Lung microvascular endothelial cell (primary cell): ENCODE measurements at regions not wholly inside any gene's neighbourhood (a gene's known extent, or its start where the extent isn't known, plus 50 kb on each side); places are given as distances from the start of the nearest gene placed in this dataset.
"Not testable (repeated sequence)": the region's sequence is repeated elsewhere in the genome, so short reads cannot be mapped to it uniquely, and the experiment has no call there.

Source experiments
- DNase-seq, 2 donors: peaks; one replicate each; pipeline versions ENCODE4 v3.0.0 to v3.0.0-alpha.2; 2010; ENCODE audit warnings: low read depth in 2 of 2

DNA sequence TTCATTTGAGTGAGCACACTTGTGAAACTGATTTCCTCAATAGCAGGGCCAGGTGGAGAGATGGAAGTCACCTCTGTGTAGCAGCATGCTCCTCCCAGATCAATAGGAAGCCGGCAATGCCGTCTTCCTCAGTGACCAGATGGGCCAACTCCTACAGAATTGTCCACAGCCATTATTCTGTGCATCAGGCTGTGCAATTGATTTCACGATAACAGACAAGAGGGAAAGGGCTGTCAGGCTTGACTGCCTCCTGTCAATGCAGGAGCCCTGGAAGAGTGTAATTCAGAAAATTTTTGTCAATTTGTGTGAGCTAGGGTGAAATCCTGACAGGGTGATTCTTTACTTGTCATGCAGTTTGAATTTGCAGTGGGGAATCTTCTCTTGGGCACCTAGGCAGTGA, 838.4 kb upstream of the NUDT12 start:
- DNase-seq = no peak

DNA sequence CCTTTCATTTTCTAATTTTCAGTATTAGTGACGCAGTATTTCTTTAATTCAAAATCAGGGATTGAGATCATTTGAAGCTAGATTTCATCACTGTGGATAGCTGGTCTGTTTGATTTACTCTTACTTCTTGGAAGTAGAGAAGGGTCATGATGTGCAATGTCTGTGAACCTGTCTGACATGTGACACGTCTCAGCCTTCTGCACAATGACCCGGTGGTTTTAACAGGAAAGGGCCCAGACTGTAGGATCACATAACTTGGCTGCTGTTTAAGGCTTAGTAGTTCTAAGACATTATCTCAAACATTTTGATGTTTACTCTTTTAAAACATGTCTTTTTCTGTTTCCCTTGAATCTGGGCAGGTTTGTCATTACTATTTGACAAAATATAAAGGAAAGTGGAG, 823.3 kb upstream of the NUDT12 start:
- DNase-seq = no peak

DNA sequence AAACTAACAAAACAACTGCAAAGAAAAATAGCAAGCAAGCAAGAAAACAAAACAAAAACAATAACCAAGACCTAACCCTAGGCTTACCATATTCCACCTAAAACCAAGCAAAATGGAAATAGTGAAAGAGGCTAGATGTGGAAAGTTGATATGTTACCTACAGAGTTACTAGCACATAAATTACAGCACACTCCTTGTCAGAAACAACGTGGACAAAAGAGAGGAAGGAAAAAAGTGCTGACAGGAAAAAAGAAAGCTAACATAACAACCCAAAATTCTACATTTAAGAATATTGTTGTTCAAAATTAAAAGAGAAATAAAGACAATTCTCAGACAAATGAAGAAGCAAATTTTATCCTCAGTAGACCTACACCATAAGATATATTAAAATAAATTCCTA, 812.8 kb upstream of the NUDT12 start:
- no peak for DNase-seq

DNA sequence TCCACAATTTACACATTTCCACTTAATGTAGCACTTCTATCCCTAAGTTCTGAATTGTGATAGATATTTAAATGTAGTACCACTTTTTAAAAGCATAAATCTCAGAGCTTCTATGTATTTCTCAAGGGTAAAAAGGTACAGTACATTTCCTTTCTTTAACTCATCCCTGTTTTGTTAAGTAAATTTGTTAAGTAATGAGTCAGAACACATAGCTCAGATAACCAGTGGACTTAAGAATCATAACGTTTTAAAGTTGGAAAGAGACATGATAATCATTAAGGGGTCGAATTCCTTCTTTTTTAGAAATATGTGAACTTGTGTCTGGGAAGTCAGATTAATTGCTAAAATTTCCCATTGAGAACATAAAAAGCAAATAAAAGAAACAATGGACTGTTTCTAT, 810.2 kb upstream of the NUDT12 start:
- no peak for DNase-seq

DNA sequence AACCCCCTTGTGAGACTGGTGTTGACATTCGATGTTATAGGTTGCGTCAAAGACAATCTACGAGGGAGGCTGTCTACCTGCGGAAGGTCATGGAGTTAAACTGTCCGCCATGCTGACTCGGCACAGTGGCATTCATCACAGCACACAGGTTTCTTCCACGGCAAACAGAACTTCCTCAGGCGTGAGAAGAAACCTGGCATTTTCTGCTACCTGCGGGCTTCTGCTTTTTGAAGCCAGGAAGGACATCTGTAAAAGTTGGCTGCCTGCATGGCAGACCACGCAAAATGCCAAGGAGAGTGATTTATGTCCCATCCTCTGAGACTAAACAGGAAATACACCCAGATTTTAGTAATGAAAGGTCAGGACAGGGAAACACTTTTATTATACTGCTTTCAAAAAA, 809.8 kb upstream of the NUDT12 start:
- DNase-seq = no peak

DNA sequence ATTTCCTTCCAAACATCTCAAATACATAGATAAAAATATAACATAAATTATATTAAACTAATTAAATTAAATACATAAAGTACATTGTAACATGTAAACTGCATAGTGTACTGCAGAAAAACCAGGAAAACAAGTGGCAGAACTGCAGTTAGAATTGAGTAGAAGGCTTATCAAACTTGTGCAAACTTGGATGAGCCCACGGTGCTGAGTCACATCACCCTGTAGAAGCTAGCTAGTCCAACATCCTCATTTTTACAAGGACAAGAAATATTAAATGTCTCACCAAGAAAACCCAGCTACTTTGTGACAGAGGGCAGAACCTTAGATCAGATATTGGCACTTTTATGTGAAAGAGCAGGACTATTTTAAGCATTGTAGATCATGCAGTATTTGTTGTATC, 807.9 kb upstream of the NUDT12 start:
- no peak for DNase-seq

DNA sequence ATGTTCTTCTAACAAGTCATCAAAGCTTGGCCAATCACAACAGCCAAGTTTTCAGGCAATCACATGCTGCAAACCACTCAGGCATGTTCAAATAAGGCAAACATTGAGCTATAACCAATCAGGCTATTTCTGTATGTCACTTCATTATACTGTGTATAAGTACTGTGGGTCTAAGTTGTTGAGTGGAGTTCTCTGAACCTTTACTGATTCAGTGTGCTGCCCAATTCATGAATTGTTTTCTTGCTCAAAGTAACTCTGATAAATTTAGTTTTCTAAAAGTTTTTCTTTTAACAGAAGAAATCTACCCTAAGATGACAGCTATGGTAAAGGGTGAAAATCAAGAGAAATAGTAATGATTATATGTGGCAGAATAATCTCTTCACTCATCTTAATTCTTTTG, 805.4 kb upstream of the NUDT12 start:
- DNase-seq = no peak

DNA sequence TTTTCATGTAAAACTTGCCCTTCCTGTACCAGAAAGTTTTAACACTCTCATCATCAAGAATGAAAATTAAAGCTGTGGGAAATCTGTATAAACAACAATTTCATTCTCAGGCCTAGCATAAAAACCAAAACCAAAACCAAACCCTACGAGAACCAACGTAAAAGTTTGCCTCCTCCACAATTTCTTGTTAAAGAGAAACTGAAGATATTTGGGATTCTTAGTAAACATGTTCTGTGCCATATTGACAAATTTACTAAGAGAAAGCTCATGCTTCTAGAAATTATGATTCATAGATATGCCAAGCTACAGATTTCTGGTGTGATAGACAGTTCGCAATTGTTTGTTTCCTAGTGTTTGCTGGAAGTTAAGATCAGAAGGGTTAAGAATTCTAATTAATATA, 801.0 kb upstream of the NUDT12 start:
- DNase-seq = no peak

DNA sequence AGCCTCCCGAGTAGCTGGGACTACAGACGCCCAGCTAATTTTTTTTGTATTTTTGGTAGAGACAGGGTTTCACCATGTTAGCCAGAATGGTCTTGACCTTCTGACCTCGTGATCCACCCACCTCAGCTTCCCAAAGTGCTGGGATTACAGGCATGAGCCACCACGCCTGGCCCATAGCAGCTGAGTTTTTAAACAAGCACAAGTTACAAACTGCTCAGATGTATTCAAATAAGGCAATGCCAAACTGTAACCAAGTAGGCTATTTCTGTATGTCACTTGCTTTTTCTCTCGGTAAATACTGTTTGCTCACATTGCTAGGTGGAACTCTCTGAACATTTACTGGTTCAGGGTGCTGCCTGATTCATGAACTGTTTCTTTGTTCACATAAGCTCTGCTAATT, 799.3 kb upstream of the NUDT12 start:
- DNase-seq = no peak

DNA sequence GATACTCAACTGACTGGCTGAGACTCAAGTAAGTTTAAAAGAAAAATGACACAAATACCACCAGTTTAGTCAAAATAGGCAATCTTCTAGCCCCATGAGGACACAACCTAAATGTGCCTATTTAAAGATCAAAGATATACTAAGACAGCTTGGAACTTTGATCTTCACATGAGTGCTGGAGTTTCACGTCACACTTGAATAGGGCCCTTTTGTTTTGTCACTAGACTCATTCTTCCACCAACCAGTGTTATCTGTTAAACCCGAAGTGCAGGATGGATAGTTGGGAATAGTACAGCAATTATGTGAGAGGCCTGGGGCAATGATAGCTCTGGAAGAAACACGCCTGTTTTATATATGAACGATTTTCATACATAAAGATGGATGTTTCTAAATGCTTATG, 792.8 kb upstream of the NUDT12 start:
- DNase-seq = no peak

DNA sequence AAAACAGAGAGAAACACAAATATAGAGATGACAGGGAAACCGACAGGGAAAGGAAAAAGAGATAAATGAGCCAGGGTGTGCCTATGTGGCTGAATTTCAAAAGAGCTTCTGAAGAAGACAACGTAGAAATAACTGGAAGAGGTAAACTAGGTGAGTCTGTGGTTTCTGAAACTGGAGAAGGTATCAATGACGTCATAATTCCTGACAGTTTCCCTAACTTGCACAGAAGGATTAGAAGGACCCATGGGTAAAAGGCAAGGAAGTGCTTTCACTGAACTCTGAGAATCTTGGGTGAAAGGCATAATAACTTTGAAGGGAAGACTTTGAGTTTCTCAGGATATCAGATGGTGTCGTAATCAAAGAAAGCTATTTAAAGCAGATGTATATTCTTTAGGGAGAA, 790.8 kb upstream of the NUDT12 start:
- no peak for DNase-seq

DNA sequence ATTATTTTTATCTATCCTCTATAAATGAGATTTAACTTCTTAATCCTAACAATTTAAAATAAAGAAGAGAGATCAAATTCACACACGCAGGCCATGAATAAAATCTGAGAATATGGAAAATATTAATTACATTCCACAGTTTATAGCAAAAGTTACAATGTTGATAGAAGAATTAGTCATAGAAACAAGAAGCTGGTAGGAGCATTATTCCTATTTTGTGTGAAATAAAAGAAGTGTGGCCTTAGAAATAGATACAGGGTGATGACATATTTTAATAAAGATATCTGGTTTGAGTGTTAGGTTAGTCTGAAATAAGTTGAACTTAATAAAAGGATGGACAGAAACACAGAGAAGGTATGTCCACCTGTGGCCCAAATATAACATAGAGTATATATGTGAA, 790.4 kb upstream of the NUDT12 start:
- no peak for DNase-seq

DNA sequence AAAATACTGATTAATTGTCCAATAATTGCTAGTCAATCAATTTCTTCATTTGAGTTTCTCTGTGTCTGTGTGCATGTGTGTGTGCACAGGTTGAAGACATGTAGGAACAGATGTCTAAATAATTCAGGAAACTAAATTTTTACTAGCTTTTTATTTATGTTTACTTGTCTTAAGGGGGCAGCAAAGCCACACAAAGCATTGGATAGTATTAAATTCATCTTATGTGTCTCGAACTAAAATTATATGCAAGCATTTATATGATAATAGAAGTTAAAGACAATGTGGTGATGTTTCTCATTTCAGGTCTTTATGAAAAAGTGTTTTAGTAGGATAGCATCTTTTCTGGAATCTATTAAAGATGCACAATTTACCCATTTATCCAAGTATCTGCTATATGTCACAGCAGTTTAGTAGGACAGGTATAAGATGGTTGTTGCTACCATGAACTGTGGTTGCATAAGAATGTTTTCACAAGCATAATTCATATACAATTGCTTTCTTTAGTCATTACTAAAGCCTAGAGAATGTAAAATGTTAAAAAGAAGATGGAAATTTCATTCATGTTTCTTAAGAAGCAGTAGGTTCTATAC, 784.6 kb upstream of the NUDT12 start:
- no peak for DNase-seq

DNA sequence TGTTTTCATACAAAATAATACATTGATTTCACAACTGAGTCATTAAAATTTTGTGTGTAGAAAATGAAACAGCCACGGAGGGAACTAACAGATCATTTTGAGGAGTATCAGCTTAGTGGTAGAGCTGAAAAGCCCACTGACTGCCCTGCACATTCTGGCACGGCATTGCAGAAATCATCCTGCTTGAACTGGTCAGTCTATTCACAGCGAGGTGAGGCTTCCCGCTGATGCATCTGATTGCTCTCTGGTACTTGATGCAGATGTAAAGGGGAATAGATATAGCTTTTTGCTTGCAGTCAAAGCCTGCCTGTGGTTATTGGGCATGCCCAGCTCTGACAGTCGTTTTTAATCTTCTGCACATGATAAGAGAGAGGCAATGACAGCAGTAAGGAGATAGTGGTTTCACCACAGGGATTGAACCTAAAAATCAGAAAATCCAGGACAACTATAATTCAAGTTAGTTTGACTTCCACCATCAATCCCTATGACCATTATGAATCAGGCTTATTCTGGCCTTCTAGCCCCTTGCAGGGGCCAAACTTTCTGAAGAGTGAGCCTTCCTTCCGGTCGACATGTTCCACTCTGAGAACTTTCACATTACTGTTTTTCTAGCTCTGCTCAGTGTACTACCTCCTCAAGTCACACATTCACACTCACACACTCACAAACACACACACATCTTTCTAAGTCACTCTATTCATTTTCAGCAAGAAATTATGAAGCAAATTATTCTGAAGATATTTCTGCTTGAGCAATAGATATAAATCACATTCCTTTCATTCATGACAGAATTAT, 782.8 kb upstream of the NUDT12 start:
- no peak for DNase-seq

DNA sequence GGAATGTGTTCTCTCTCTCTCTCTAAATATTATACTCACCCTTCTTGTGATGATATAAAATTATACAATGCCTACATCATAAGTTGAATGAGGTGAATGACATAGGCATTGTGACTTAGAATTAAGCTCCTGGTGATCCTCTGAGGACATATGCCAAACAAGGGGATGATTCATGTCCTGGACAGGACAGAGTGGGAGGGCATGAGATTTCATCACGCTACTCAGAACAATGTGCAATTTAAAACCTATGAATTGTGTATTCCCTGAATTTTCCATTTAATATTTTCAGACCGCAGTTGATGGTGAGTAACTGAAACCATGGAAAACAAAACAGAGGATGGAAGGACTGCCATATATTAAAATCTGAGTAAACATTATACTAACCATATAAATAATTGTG, 782.2 kb upstream of the NUDT12 start:
- peak in 1 of 2 donors; percentile 42 for DNase-seq

DNA sequence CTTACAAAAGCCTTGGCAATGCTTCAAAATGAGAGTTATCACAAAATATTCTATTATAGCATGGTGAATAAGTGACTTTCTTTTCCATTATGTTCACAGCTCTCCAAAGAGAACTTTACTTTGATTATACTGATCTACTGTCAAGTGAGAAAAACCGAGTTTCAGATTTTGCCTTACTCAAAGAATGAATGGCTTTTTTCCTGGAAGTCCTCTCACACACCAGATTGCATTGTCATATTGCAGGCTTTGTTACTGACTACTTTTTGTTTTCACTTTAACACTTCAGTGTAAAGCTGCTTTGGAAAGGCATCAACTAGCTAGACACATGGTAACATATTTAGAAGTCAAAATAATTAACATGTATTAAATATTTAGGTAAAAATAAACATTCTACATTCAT, 765.2 kb upstream of the NUDT12 start:
- no peak for DNase-seq

DNA sequence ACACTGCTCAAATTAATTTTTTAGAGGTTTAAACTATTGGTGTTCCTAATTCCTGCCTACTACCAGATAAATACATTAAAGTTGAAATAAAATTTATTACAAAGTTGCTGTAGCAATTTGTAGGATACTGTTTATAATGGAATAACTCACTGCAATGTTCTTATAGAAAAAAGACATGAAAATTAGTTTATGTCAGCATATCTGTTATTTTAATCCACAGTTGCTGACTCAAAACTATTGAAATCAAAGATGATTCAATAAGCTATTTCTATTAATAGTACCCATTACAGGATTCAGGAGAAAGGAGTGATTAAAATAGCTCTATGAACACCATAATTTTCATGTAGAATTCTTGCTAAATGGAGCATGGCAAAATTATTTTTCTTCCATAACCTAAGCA, 764.4 kb upstream of the NUDT12 start:
- no peak for DNase-seq

DNA sequence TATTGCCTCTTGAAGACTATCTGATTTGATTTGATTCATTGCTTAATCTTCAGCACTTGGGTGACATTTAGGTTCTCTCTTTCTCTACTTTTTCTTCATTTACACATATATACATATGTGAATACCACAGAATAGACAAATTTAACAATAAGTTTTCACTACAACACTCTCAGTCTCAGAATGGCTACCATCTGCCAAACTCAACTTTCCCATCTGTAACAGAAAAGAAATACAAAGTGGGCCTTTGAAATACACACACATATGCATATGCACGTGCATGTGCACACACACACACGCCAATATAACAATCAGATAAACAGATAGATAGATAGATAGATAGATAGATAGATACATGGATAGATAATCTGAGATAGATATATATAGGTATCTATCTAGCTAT, 762.8 kb upstream of the NUDT12 start:
- no peak for DNase-seq

DNA sequence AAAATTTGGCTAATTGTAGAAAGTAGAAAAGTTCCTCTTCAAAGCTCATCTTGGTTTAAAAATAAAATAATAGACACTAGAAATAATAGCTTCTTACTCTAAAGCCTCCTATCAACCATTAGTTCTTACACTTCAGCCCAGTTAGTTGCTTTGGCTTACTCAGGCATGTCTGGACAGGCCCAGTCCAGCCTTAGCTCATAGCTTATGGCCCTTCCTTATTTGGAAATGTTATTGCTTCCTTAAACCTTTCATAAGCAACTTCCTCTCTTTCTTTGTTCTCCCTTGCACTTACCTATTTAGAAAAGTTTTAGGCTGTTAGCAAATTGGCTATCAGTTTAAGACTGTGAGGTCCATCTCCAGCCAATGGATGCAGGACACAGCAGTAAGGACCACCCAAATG, 754.1 kb upstream of the NUDT12 start:
- DNase-seq = not testable (repeated sequence)

DNA sequence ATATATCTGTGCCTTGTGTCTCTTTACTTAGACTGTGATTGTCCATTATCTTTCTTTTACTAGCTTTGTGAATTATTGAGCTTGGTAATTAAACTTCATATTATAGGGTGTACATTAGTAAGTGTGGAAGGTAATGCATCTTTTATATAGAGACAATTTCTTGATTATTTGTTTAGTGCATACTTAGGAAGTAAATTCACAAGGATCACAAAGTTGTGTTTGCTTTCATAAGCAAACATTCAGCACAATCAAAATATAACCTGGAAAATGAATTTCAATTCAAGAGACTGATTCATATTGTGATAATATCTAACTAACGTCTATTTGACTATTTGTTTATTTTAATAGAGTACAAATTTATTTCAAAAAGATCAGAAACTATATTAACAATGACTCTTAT, 749.9 kb upstream of the NUDT12 start:
- no peak for DNase-seq

DNA sequence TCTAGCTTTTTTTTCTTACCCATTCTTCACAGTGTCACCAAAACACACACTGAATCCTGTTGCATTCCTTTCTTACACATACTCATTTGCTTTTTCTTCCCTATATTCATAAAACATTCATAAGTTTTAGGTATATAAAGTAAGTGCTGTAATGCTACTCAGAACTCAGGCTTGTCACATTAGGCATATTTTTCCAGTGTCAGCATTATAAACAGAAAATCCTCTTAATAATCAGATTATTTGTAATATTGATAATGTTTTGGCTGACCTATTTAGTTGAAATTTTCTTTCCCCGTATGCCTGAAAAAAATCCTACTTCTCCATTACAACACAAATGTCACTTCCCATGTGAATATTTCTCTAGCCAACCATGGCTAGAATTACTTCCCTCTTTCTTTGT, 743.0 kb upstream of the NUDT12 start:
- DNase-seq = no peak

DNA sequence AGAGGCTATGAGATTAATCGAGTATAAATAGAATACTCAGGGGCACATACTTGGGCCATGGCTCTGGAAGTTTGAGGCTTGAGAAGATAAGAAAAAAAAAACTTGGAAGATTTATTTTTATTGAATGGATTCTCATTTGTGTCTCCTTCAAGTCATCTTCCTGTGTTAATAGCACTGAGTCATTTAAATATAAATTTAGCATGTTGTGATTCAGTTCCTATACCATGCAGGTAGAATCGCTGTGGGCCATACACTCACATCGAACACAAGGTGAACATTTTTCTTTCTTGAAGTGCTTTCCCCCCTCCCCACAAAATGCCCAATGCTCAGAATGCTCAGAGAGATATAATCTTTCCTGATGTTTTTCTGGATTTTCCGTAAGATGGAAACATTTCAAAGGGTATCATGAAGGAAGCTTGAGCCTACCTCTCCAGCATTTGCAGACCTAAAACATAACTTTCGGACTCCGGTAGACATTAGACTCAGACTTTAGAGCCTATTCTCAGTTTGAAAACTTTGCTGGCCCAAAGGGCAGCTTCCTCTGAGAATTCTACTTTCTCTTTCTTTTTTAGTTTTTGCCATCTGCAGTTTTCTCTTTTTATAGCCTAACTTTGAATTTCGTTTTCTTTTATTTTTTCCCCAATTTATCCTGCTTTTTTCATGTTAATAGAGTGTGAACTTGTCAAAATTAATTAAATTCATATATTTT, 737.6 kb upstream of the NUDT12 start:
- DNase-seq = no peak

DNA sequence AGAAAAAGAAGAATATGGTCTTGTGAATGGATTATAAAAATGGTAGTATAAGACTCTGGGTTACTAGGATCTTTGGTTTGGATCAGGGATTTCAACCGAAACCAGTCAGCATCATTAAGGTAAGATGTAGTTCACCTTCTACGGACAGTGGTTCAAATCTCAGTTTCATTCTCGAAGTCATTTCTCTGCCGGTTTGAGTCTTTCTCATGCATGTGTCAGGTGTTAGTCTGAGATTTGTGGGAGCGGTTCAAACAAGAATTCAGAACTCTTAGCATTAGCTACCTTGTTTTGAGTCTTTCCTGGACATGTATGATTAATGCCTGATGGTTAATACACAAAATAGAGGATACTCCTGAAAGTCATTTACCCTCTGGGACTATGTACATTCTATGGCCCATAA, 735.9 kb upstream of the NUDT12 start:
- no peak for DNase-seq
